ENCODE measurements at regions not wholly inside any gene's neighbourhood (a gene's known extent, or its start where the extent isn't known, plus 50 kb on each side); places are given as distances from the start of the nearest gene placed in this dataset.

DNA sequence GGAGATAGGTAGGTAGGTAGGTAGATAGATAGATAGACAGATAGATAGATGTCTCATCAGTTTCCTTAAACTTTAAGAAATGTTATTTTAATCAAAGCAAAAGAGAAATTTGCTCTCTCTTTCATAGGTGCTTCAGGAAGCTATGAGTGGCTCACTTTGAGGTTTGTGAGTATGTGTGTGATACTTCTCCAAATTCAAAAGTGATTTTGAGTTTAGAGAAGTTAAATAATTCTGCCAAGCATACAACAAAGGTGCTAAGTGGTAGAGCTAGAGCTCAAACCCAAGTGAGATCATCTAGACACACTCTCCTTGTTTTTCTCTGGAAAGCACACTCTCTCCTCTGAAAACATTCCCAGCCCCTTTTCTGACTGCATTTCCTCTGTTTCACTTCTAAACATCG lies 156.2 kb downstream of the EDN1 start:
- TF ChIP-seq, protein P1, sequence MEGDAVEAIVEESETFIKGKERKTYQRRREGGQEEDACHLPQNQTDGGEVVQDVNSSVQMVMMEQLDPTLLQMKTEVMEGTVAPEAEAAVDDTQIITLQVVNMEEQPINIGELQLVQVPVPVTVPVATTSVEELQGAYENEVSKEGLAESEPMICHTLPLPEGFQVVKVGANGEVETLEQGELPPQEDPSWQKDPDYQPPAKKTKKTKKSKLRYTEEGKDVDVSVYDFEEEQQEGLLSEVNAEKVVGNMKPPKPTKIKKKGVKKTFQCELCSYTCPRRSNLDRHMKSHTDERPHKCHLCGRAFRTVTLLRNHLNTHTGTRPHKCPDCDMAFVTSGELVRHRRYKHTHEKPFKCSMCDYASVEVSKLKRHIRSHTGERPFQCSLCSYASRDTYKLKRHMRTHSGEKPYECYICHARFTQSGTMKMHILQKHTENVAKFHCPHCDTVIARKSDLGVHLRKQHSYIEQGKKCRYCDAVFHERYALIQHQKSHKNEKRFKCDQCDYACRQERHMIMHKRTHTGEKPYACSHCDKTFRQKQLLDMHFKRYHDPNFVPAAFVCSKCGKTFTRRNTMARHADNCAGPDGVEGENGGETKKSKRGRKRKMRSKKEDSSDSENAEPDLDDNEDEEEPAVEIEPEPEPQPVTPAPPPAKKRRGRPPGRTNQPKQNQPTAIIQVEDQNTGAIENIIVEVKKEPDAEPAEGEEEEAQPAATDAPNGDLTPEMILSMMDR (IDR thresholded peaks at IDR 0.05; ENCODE audit: low read length): no peak
- no peak for TF ChIP-seq EZH2 (IDR thresholded peaks at IDR 0.05; ENCODE audit: borderline replicate concordance, low read length)
